ENCODE measurements at regions not wholly inside any gene's neighbourhood (a gene's known extent, or its start where the extent isn't known, plus 50 kb on each side); places are given as distances from the start of the nearest gene placed in this dataset.

- no peak for DNase-seq (ENCODE audit: low spot score)
- TF ChIP-seq CTCF (IDR thresholded peaks at IDR 0.05; ENCODE audit: extremely low read depth, missing control alignments), result no peak
Measured at GRCh38 chr3:43215138-43215537, 71.2 kb upstream of the SNRK start.

- no peak for TF ChIP-seq CTCF (IDR thresholded peaks at IDR 0.05; ENCODE audit: extremely low read depth, missing control alignments)
- no peak for DNase-seq (ENCODE audit: low spot score)
Measured at GRCh38 chr3:43214616-43215015, 71.7 kb upstream of the SNRK start.

- no peak for TF ChIP-seq CTCF (IDR thresholded peaks at IDR 0.05; ENCODE audit: extremely low read depth, missing control alignments)
- DNase-seq (ENCODE audit: low spot score), result no peak
Measured at GRCh38 chr3:43213631-43214030, 72.7 kb upstream of the SNRK start.

- TF ChIP-seq CTCF (IDR thresholded peaks at IDR 0.05; ENCODE audit: extremely low read depth, missing control alignments), result no peak
- DNase-seq (ENCODE audit: low spot score), result no peak
Measured at GRCh38 chr3:43212914-43213611, 73.3 kb upstream of the SNRK start.

- DNase-seq (ENCODE audit: low spot score), result no peak
Measured at GRCh38 chr3:43211681-43212080, 74.7 kb upstream of the SNRK start.

GRCh38 chr3:43210049-43211027, 76.0 kb upstream of the SNRK start:
- DNase-seq (ENCODE audit: low spot score), result no peak
- no peak for TF ChIP-seq CTCF (IDR thresholded peaks at IDR 0.05; ENCODE audit: extremely low read depth, missing control alignments)

More at GRCh38 chr3:43211681-43212080, 74.7 kb upstream of the SNRK start:
- no peak for TF ChIP-seq CTCF (IDR thresholded peaks at IDR 0.05; ENCODE audit: extremely low read depth, missing control alignments)

GRCh38 chr3:43207628-43208085, 78.7 kb upstream of the SNRK start:
- no peak for DNase-seq (ENCODE audit: low spot score)

More at GRCh38 chr3:43207628-43208085, 78.7 kb upstream of the SNRK start:
- no peak for TF ChIP-seq CTCF (IDR thresholded peaks at IDR 0.05; ENCODE audit: extremely low read depth, missing control alignments)

All from GM20000 (cell line).